GM12891 (cell line): ENCODE measurements at regions not wholly inside any gene's neighbourhood (a gene's known extent, or its start where the extent isn't known, plus 50 kb on each side); places are given as distances from the start of the nearest gene placed in this dataset.
"Not testable (repeated sequence)": the region's sequence is repeated elsewhere in the genome, so short reads cannot be mapped to it uniquely, and the experiment has no call there.

ENCODE experiments used
- DNase-seq: peaks from one replicate; pipeline ENCODE4 v3.0.0; 2011; ENCODE audit warnings: low spot score; ENCODE audit not compliant: insufficient read length
- FAIRE-seq: peaks from 2 replicates; lab custom pipeline; 2011; peaks lifted over from hg19 to GRCh38; lab: Jason Lieb, UNC
- PAX5 ChIP-seq: IDR thresholded peaks from 2 replicates; pipeline ENCODE4 v1.6.1; 2011; ENCODE audit warnings: low read length, moderate library complexity, mild to moderate bottlenecking; ENCODE audit not compliant: insufficient read depth, severe bottlenecking
- POLR2A ChIP-seq: IDR thresholded peaks from 2 replicates; pipeline ENCODE4 v1.6.1; 2011; ENCODE audit warnings: low read depth, low read length, control low read depth
- POLR2AphosphoS5 ChIP-seq: IDR thresholded peaks from 2 replicates; pipeline ENCODE4 v1.6.1; 2011; ENCODE audit warnings: low read depth, low read length, control low read depth
- POU2F2 ChIP-seq: IDR thresholded peaks from 2 replicates; pipeline ENCODE4 v1.6.1; 2011; ENCODE audit warnings: low read depth, mild to moderate bottlenecking, control low read depth, low read length, moderate library complexity
- SPI1 ChIP-seq: IDR thresholded peaks from 2 replicates; pipeline ENCODE4 v1.6.1; 2011; ENCODE audit warnings: low read depth, low read length, control low read depth
- TAF1 ChIP-seq: IDR thresholded peaks from 2 replicates; pipeline ENCODE4 v1.6.1; 2011; ENCODE audit warnings: low read depth, low read length, control low read depth

GRCh38 chr11:92591521-92591920 lies 366.9 kb downstream of the FAT3 start:
- TF ChIP-seq POU2F2 (no peak), POLR2A (no peak), TAF1 (no peak), PAX5 (no peak)
- no peak for DNase-seq
- no peak for FAIRE-seq

- DNase-seq (no peak), FAIRE-seq (no peak)
- TF ChIP-seq POLR2AphosphoS5 (no peak), POLR2A (no peak), POU2F2 (no peak), PAX5 (no peak), TAF1 (no peak), SPI1 (no peak)
Observed at GRCh38 chr11:92594251-92594650, 369.6 kb downstream of the FAT3 start.

GRCh38 chr11:92595052-92595451 lies 370.4 kb downstream of the FAT3 start:
- no peak for TF ChIP-seq PAX5
- TF ChIP-seq SPI1 = no peak
- TF ChIP-seq TAF1 = no peak
- TF ChIP-seq POLR2A = no peak
- TF ChIP-seq POLR2AphosphoS5 = no peak
- TF ChIP-seq POU2F2 = no peak
- no peak for DNase-seq
- no peak for FAIRE-seq

GRCh38 chr11:92596596-92597317 lies 372.1 kb downstream of the FAT3 start:
- no peak for FAIRE-seq
- no peak for DNase-seq
- TF ChIP-seq PAX5 = no peak
- TF ChIP-seq POU2F2 = no peak
- no peak for TF ChIP-seq POLR2A
- no peak for TF ChIP-seq TAF1
- no peak for TF ChIP-seq POLR2AphosphoS5
- no peak for TF ChIP-seq SPI1

GRCh38 chr11:92601048-92601447 lies 368.4 kb upstream of the MTNR1B start:
- TF ChIP-seq POLR2A = no peak
- TF ChIP-seq TAF1 = no peak
- TF ChIP-seq POU2F2 = no peak
- no peak for TF ChIP-seq SPI1
- TF ChIP-seq PAX5 = no peak
- TF ChIP-seq POLR2AphosphoS5 = no peak
- no peak for DNase-seq
- FAIRE-seq = no peak

- FAIRE-seq = no peak
- DNase-seq = no peak
- TF ChIP-seq PAX5 (no peak), POLR2A (no peak), TAF1 (no peak), POLR2AphosphoS5 (no peak)
Observed at GRCh38 chr11:92605667-92606066, 363.8 kb upstream of the MTNR1B start.

- DNase-seq (no peak), FAIRE-seq (no peak)
- TF ChIP-seq POU2F2 (no peak), POLR2A (no peak), POLR2AphosphoS5 (no peak), PAX5 (no peak), TAF1 (no peak), SPI1 (no peak)
Observed at GRCh38 chr11:92607969-92608722, 361.3 kb upstream of the MTNR1B start.

- FAIRE-seq = no peak
- no peak for DNase-seq
- TF ChIP-seq SPI1 (no peak), PAX5 (no peak), POU2F2 (no peak), POLR2A (no peak), TAF1 (no peak), POLR2AphosphoS5 (no peak)
Observed at GRCh38 chr11:92611157-92611556, 358.3 kb upstream of the MTNR1B start.

- not testable (repeated sequence) for FAIRE-seq, DNase-seq
Observed at GRCh38 chr11:92618020-92618419, 351.4 kb upstream of the MTNR1B start.

- no peak for FAIRE-seq
- DNase-seq = no peak
- TF ChIP-seq TAF1 (no peak), POLR2AphosphoS5 (no peak), POLR2A (no peak)
Observed at GRCh38 chr11:92623055-92623454, 346.4 kb upstream of the MTNR1B start.

GRCh38 chr11:92625894-92626293 lies 343.6 kb upstream of the MTNR1B start:
- no peak for DNase-seq
- TF ChIP-seq TAF1 (no peak), SPI1 (no peak), POU2F2 (no peak), POLR2AphosphoS5 (no peak), POLR2A (no peak), PAX5 (no peak)
- FAIRE-seq = no peak
